SU-DHL-6 (cell line): ENCODE measurements at regions not wholly inside any gene's neighbourhood (a gene's known extent, or its start where the extent isn't known, plus 50 kb on each side); places are given as distances from the start of the nearest gene placed in this dataset.

ENCODE experiments used
- H2AFZ ChIP-seq: fragments of 200-600 bp; sonication (generic); 2 replicates; pipeline ENCODE4 v1.6.1; 2014; ENCODE audit warnings: low read depth, mild to moderate bottlenecking, moderate library complexity, mixed read lengths, antibody characterized with exemption, low read length; ENCODE audit not compliant: severe bottlenecking
- H3F3A ChIP-seq: fragments of 200-600 bp; shearing (Covaris generic); 2 replicates; pipeline ENCODE4 v1.6.0; 2016; ENCODE audit warnings: antibody characterized with exemption, mild to moderate bottlenecking; ENCODE audit not compliant: insufficient read depth
- H3K27ac ChIP-seq: fragments of 200-600 bp; sonication (generic); 2 replicates; pipeline ENCODE4 v1.5.1; 2016; ENCODE audit warnings: low read depth, mild to moderate bottlenecking, low read length, moderate library complexity, mixed read lengths
- H3K27me3 ChIP-seq: fragments of 200-600 bp; sonication (generic), shearing (Covaris generic); 2 replicates; pipeline ENCODE4 v1.6.0; 2014; ENCODE audit warnings: mild to moderate bottlenecking, low read length
- H3K36me3 ChIP-seq: fragments of 200-600 bp; sonication (generic); 2 replicates; pipeline ENCODE4 v1.6.1; 2014; ENCODE audit warnings: mild to moderate bottlenecking, low read length, mixed read lengths
- H3K4me2 ChIP-seq: fragments of 300-600, 200-600 bp; shearing (Covaris generic), sonication (generic); 2 replicates; pipeline ENCODE4 v1.6.0; 2014; ENCODE audit warnings: low read length, low read depth, mild to moderate bottlenecking; ENCODE audit not compliant: poor library complexity, severe bottlenecking
- H3K4me3 ChIP-seq: fragments of 200-600 bp; sonication (generic); 2 replicates; pipeline ENCODE4 v1.5.1; 2014; ENCODE audit warnings: antibody characterized with exemption, low read length, mild to moderate bottlenecking, mixed read lengths; ENCODE audit not compliant: insufficient read depth, poor library complexity, severe bottlenecking
- H3K79me2 ChIP-seq: fragments of 200-600 bp; sonication (generic); 2 replicates; pipeline ENCODE4 v1.6.1; 2014; ENCODE audit warnings: mild to moderate bottlenecking, low read length, moderate library complexity; ENCODE audit not compliant: insufficient read depth
- H3K9ac ChIP-seq: fragments of 200-600 bp; sonication (generic); 2 replicates; pipeline ENCODE4 v1.7.0; 2014; ENCODE audit warnings: mild to moderate bottlenecking, low read length
- H3K9me2 ChIP-seq: fragments of 200-600 bp; sonication (generic); replicated peaks from 2 replicates; pipeline ENCODE4 v1.6.1; 2014; ENCODE audit warnings: low read length; ENCODE audit not compliant: insufficient read depth
- H3K9me3 ChIP-seq: fragments of 200-600 bp; sonication (generic); 2 replicates; pipeline ENCODE4 v1.6.1; 2014; ENCODE audit warnings: low read length, mixed read lengths; ENCODE audit not compliant: insufficient read depth
- H4K20me1 ChIP-seq: fragments of 200-600 bp; sonication (generic); 2 replicates; pipeline ENCODE4 v1.6.1; 2014; ENCODE audit warnings: low read depth, mild to moderate bottlenecking, antibody characterized with exemption, low read length, moderate library complexity, mixed read lengths
- CTCF ChIP-seq: fragments of 200-600 bp; sonication (generic); IDR thresholded peaks from one replicate; pipeline ENCODE4 v1.5.1; 2017; ENCODE audit warnings: antibody characterized with exemption, mild to moderate bottlenecking, low read length, moderate library complexity; ENCODE audit not compliant: insufficient read depth, poor library complexity, severe bottlenecking
- EZH2phosphoT487 ChIP-seq: fragments of 200-600 bp; sonication (generic), shearing (Covaris generic); conservative IDR thresholded peaks from 2 replicates; pipeline ENCODE4 v1.6.1; 2018; ENCODE audit warnings: mild to moderate bottlenecking, antibody characterized with exemption, low read length, moderate library complexity, mixed read lengths

- H3K36me3 ChIP-seq, result no peaks in the 10 kb centered on the region
- H3K9me2 ChIP-seq, result no peaks in the 10 kb centered on the region
- H3K9me3 ChIP-seq, result no peaks in the 10 kb centered on the region
- no peaks in the 10 kb centered on the region for H3F3A ChIP-seq
- no peak for TF ChIP-seq EZH2phosphoT487
- no peaks in the 10 kb centered on the region for H3K27me3 ChIP-seq
- H4K20me1 ChIP-seq, result no peaks in the 10 kb centered on the region
- H3K4me3 ChIP-seq, result no peak overlapping the region
- H3K27ac ChIP-seq, result no peak overlapping the region
- H3K4me2 ChIP-seq, result no peak overlapping the region
- no peaks in the 10 kb centered on the region for H3K79me2 ChIP-seq
- no peak overlapping the region for H3K9ac ChIP-seq
- H2AFZ ChIP-seq, result no peak overlapping the region
Measured at GRCh38 chr12:74431801-74432200, 105.8 kb upstream of the ATXN7L3B start.

DNA sequence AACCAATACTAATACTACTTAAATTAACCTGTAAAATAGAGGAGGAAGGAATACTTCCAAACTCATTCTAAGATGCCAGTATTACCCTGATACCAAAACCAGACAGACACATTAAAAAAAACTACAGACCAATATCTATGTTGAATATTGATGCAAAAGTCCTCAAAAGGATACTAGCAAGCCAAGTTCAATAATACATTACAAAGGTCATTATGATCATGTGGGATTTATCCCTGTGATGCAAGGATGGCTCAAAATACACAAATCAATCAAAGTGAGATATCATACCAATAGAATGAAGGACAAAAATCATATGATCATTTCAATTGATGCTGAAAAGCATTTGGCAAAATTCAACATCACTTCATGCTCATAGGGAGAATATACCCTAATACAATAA lies 97.2 kb upstream of the ATXN7L3B start:
- Histone ChIP-seq H4K20me1 (no peaks in the 10 kb centered on the region), H3K36me3 (no peaks in the 10 kb centered on the region), H3F3A (no peaks in the 10 kb centered on the region), H3K4me2 (no peak overlapping the region), H3K9ac (no peak overlapping the region), H3K9me3 (no peaks in the 10 kb centered on the region), H3K4me3 (no peak overlapping the region), H3K27ac (no peak overlapping the region), H3K9me2 (no peaks in the 10 kb centered on the region), H3K27me3 (no peaks in the 10 kb centered on the region), H3K79me2 (no peaks in the 10 kb centered on the region), H2AFZ (no peak overlapping the region)
- TF ChIP-seq CTCF (no peak), EZH2phosphoT487 (no peak)

DNA sequence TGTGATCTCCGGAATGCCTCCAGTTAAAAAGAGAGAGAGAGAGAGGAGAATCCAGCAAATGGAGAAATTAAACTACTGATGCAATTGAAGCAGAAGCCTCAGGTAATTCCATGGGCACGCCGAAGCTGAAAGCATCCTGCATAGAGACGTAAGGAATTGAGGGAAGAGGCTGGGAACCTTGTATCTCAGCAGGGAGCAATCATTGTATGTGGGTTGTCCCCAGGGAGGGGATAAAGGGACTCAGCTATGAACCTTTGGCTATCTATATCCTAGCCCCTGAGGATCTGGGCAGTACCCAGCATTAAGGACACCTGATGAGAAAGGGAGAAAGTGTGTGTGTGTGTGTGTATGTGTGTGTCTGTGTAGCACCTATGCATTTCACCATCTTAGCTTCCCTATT lies 95.8 kb upstream of the ATXN7L3B start:
- no peaks in the 10 kb centered on the region for H3K9me2 ChIP-seq

DNA sequence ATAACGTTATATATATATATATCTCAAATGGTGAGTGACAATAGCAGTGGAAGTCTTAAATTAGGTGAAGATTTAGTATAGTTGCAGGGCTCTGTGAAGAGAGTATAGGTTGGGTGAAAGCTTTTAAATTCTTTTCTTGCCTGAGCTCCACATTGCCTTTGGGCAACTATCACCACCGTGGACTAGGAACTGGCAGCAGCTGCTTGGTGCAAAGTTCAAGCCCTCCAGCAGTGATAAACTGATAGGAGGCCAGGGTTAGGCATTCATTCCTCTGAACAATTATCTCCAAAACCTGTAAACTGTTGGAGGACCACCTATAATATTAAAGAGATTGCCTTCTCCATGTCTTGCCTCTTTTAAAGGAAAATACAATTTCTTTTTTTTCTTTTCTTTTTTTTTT lies 91.2 kb upstream of the ATXN7L3B start:
- Histone ChIP-seq H3K4me2 (no peak overlapping the region), H3K9ac (no peak overlapping the region), H3K9me3 (no peaks in the 10 kb centered on the region), H3K36me3 (no peaks in the 10 kb centered on the region), H2AFZ (no peak overlapping the region), H3K9me2 (no peaks in the 10 kb centered on the region), H3K27ac (no peak overlapping the region), H3F3A (no peaks in the 10 kb centered on the region), H3K4me3 (no peak overlapping the region), H3K79me2 (no peaks in the 10 kb centered on the region), H3K27me3 (no peaks in the 10 kb centered on the region), H4K20me1 (no peaks in the 10 kb centered on the region)
- TF ChIP-seq EZH2phosphoT487 (no peak), CTCF (no peak)

More for the DNA sequence above, 95.8 kb upstream of the ATXN7L3B start:
- Histone ChIP-seq H3K27me3 (no peaks in the 10 kb centered on the region), H3K9ac (no peak overlapping the region), H2AFZ (no peak overlapping the region), H3K9me3 (no peaks in the 10 kb centered on the region), H4K20me1 (no peaks in the 10 kb centered on the region), H3K79me2 (no peaks in the 10 kb centered on the region), H3K4me2 (no peak overlapping the region), H3K4me3 (no peak overlapping the region), H3K27ac (no peak overlapping the region), H3F3A (no peaks in the 10 kb centered on the region), H3K36me3 (no peaks in the 10 kb centered on the region)
- TF ChIP-seq CTCF (no peak), EZH2phosphoT487 (no peak)
